IMR-90 (cell line): ENCODE measurements at regions not wholly inside any gene's neighbourhood (a gene's known extent, or its start where the extent isn't known, plus 50 kb on each side); places are given as distances from the start of the nearest gene placed in this dataset.

Experiments used
- ATAC-seq: fragments of 200-7000 bp; cut with Tn5 transposase; 2 replicates; pipeline ENCODE4 v1.9.1; 2020; ENCODE audit warnings: low read depth, mild to moderate bottlenecking, moderate library complexity
- BruUV-seq: library from RNA; stranded (reverse); fragments of 400-500 nt; replicated peaks from 2 replicates; lab custom pipeline; 2021; lab: Mats Ljungman, UMichigan
- CTCF ChIA-PET: fragments of 300-600 bp; formaldehyde crosslinking; extraction: SDS; loops from one replicate; lab custom pipeline; 2021; ENCODE audit warnings: antibody characterized with exemption; lab: Yijun Ruan, JAX
- POLR2A ChIA-PET: fragments of 300-600 bp; sonication (Branson Sonifier 250); formaldehyde crosslinking; loops from one replicate; lab custom pipeline; 2022; ENCODE audit warnings: antibody characterized with exemption; ENCODE audit not compliant: unreplicated experiment; lab: Charles Lee
- DNase-seq: peaks from one replicate; pipeline ENCODE4 v3.0.0; 2013
- H2AFZ ChIP-seq: replicated peaks from 2 replicates; pipeline ENCODE3; 2013; ENCODE audit warnings: low read length, mild to moderate bottlenecking; ENCODE audit not compliant: poor library complexity
- H2AK5ac ChIP-seq: 2 replicates; pipeline ENCODE4 v1.6.1; 2013; ENCODE audit warnings: low read depth, low read length, inconsistent platforms
- H2AK9ac ChIP-seq: replicated peaks from 2 replicates; pipeline ENCODE3; 2013; ENCODE audit warnings: mild to moderate bottlenecking, low read depth, low read length, moderate library complexity; ENCODE audit not compliant: poor library complexity
- H2BK120ac ChIP-seq: 2 replicates; pipeline ENCODE4 v1.6.1; 2013; ENCODE audit warnings: low read depth, low read length, inconsistent platforms
- H2BK15ac ChIP-seq: 3 replicates; pipeline ENCODE4 v1.6.1; 2013; ENCODE audit warnings: low read depth, low read length, inconsistent platforms
- H2BK20ac ChIP-seq: 2 replicates; pipeline ENCODE4 v1.6.1; 2013; ENCODE audit warnings: low read depth, mild to moderate bottlenecking, inconsistent platforms, low read length, moderate library complexity
- H2BK5ac ChIP-seq: 2 replicates; pipeline ENCODE4 v1.6.1; 2013; ENCODE audit warnings: mild to moderate bottlenecking, low read depth, low read length, inconsistent platforms; ENCODE audit not compliant: poor library complexity, severe bottlenecking
- H3K14ac ChIP-seq: replicated peaks from 2 replicates; pipeline ENCODE4 v1.6.1; 2013; ENCODE audit warnings: low read depth, low read length, inconsistent platforms
- H3K18ac ChIP-seq: 2 replicates; pipeline ENCODE4 v1.6.1; 2013; ENCODE audit warnings: low read depth, low read length, control low read depth
- H3K23ac ChIP-seq: 2 replicates; pipeline ENCODE4 v1.6.1; 2013; ENCODE audit warnings: low read depth, low read length, inconsistent platforms
- H3K27ac ChIP-seq: 2 replicates; pipeline ENCODE4 v1.5.1; 2013; ENCODE audit warnings: mild to moderate bottlenecking, control low read depth, low read length; ENCODE audit not compliant: insufficient read depth
- H3K27me3 ChIP-seq: 2 replicates; pipeline ENCODE4 v1.6.1; 2013; ENCODE audit warnings: low read length; ENCODE audit not compliant: control insufficient read depth, insufficient read depth
- H3K36me3 ChIP-seq: 2 replicates; pipeline ENCODE4 v1.6.1; 2013; ENCODE audit warnings: low read length, mixed read lengths; ENCODE audit not compliant: control insufficient read depth, insufficient read depth
- H3K4ac ChIP-seq: 2 replicates; pipeline ENCODE4 v1.6.1; 2013; ENCODE audit warnings: low read depth, low read length, inconsistent platforms
- H3K4me1 ChIP-seq: 2 replicates; pipeline ENCODE4 v1.6.1; 2013; ENCODE audit warnings: low read length, mixed read lengths; ENCODE audit not compliant: control insufficient read depth, insufficient read depth
- H3K4me2 ChIP-seq: 2 replicates; pipeline ENCODE4 v1.6.1; 2013; ENCODE audit warnings: low read depth, mild to moderate bottlenecking, control low read depth, low read length, moderate library complexity
- H3K4me3 ChIP-seq: 2 replicates; pipeline ENCODE4 v1.5.1; 2013; ENCODE audit warnings: low read depth, mild to moderate bottlenecking, control low read depth, low read length, moderate library complexity; ENCODE audit not compliant: insufficient read depth
- H3K56ac ChIP-seq: 2 replicates; pipeline ENCODE4 v1.6.1; 2013; ENCODE audit warnings: low read length, inconsistent platforms; ENCODE audit not compliant: insufficient read depth; ENCODE audit errors: extremely low read depth
- H3K79me1 ChIP-seq, 2 experiments: 2 replicates each; pipeline ENCODE4 v1.6.1; 2013; ENCODE audit warnings: low read length in 2 of 2, inconsistent platforms in 1 of 2, low read depth in 1 of 2
- H3K9ac ChIP-seq: 2 replicates; pipeline ENCODE4 v1.6.1; 2013; ENCODE audit warnings: low read depth, low read length, control low read depth
- H3K9me1 ChIP-seq: 2 replicates; pipeline ENCODE4 v1.6.1; 2013; ENCODE audit warnings: low read length, inconsistent platforms; ENCODE audit not compliant: insufficient read depth
- H3K9me3 ChIP-seq: 2 replicates; pipeline ENCODE4 v1.6.1; 2013; ENCODE audit warnings: low read length; ENCODE audit not compliant: control insufficient read depth, insufficient read depth
- H4K20me1 ChIP-seq: 2 replicates; pipeline ENCODE4 v1.6.1; 2013; ENCODE audit warnings: low read length, inconsistent platforms; ENCODE audit not compliant: insufficient read depth
- H4K5ac ChIP-seq: 2 replicates; pipeline ENCODE4 v1.6.1; 2013; ENCODE audit warnings: mild to moderate bottlenecking, low read depth, low read length, control low read depth
- H4K8ac ChIP-seq, 2 experiments: 2 replicates each; pipeline ENCODE4 v1.6.1; 2013; ENCODE audit warnings: low read depth in 2 of 2, low read length in 2 of 2, control low read depth in 1 of 2, inconsistent platforms in 1 of 2
- H4K91ac ChIP-seq: 2 replicates; pipeline ENCODE4 v1.6.1; 2013; ENCODE audit warnings: low read depth, low read length, inconsistent platforms; ENCODE audit not compliant: insufficient read depth
- CEBPB ChIP-seq: IDR thresholded peaks from 2 replicates; pipeline ENCODE4 v1.6.1; 2012; ENCODE audit warnings: low read depth, low read length, improper control_type of control experiment
- FOS ChIP-seq: fragments of 150-350 bp; IDR thresholded peaks from 2 replicates; pipeline ENCODE4 v1.6.1; 2016; ENCODE audit warnings: low read depth, low read length
- MAFK ChIP-seq: IDR thresholded peaks from 2 replicates; pipeline ENCODE4 v1.6.1; 2012; ENCODE audit warnings: low read depth, low read length, improper control_type of control experiment
- WGBS, 2 experiments: methylation state at CpG; one replicate each; pipeline versions ENCODE4 v1.1.5 to v1.1.7; 2013; ENCODE audit warnings: missing lambda C conversion rate in 2 of 2; ENCODE audit not compliant: insufficient read length in 1 of 2; ENCODE audit errors: extremely low coverage in 2 of 2; 5-methylcytosine and 5-hydroxymethylcytosine counted together
- dilution Hi-C: fragments of 300-500 bp; cut with HindIII; formaldehyde crosslinking; loops from one replicate; pipeline ENCODE4 v1.14.3; 2018; ENCODE audit warnings: low sequenced_read_pairs; ENCODE audit not compliant: unreplicated experiment
- in situ Hi-C: fragments of 300-500 bp; cut with MboI; formaldehyde crosslinking; loops from 3 replicates; pipeline ENCODE4 v1.14.3; 2019; ENCODE audit warnings: low sequenced_read_pairs, inconsistent platforms, mixed read lengths
- intact Hi-C: fragments of 100-400 bp; cut with micrococcal nuclease; formaldehyde crosslinking; loops from 2 replicates; pipeline ENCODE4 v1.10.0; 2022

- CTCF ChIA-PET = no interaction called here
- no peaks in the 10 kb centered on the region for H3K36me3 ChIP-seq
- in situ Hi-C loops = no loop called here
- no peak overlapping the region for H2BK120ac ChIP-seq
- no peak overlapping the region for H4K8ac ChIP-seq
- H2AK5ac ChIP-seq = no peak overlapping the region
- no peak overlapping the region for H4K5ac ChIP-seq
- no peaks in the 10 kb centered on the region for H3K9me1 ChIP-seq
- H2AK9ac ChIP-seq = no peak overlapping the region
- H3K27ac ChIP-seq = no peak overlapping the region
- DNase-seq (no peak), ATAC-seq (no peak)
- no peak overlapping the region for H3K56ac ChIP-seq
- H2BK15ac ChIP-seq = no peak overlapping the region
- BruUV-seq = no TSS peak
- dilution Hi-C loops = no loop called here
- intact Hi-C loops = no loop called here
- H4K91ac ChIP-seq = no peak overlapping the region
- no peak overlapping the region for H3K4me3 ChIP-seq
- H2AFZ ChIP-seq = no peak overlapping the region
- POLR2A ChIA-PET = no interaction called here
- no peak overlapping the region for H3K18ac ChIP-seq
- H4K20me1 ChIP-seq = no peaks in the 10 kb centered on the region
- no peaks in the 10 kb centered on the region for H3K27me3 ChIP-seq
- H2BK5ac ChIP-seq = no peak overlapping the region
- H3K23ac ChIP-seq = no peak overlapping the region
- no peaks in the 10 kb centered on the region for H3K4me1 ChIP-seq
- no peak overlapping the region for H3K9ac ChIP-seq
- H3K14ac ChIP-seq = no peak overlapping the region
- H3K4ac ChIP-seq = no peak overlapping the region
- TF ChIP-seq CEBPB (no peak), MAFK (no peak), FOS (no peak)
- H2BK20ac ChIP-seq = no peak overlapping the region
- WGBS, 2 experiments = 0% methylated on average over 1 of the region's 4 CpGs; no CpG with 5 or more reads in 1 of the 2 experiments
- no peak overlapping the region for H3K4me2 ChIP-seq
- H3K79me1 ChIP-seq = no peaks in the 10 kb centered on the region
- H3K9me3 ChIP-seq = no peaks in the 10 kb centered on the region
Observed at GRCh38 chr2:118495290-118495689, 352.2 kb downstream of the EN1 start.
